ENCODE measurements at regions not wholly inside any gene's neighbourhood (a gene's known extent, or its start where the extent isn't known, plus 50 kb on each side); places are given as distances from the start of the nearest gene placed in this dataset.

- no peak for TF ChIP-seq POLR2AphosphoS5 (IDR thresholded peaks at IDR 0.05; ENCODE audit: low read depth, low read length)
- TF ChIP-seq SIN3A (IDR thresholded peaks at IDR 0.05; ENCODE audit: borderline replicate concordance, insufficient read depth, low read length): no peak
- TF ChIP-seq FOXP2 (optimal IDR thresholded peaks at IDR 0.05; ENCODE audit: borderline replicate concordance, extremely low read depth, extremely low read length, insufficient read depth): no peak
- TF ChIP-seq REST (IDR thresholded peaks at IDR 0.05; ENCODE audit: insufficient read depth in 1 of 2, low read depth in 2 of 2, low read length in 2 of 2): no peak
- TF ChIP-seq TAF1 (IDR thresholded peaks at IDR 0.05; ENCODE audit: borderline replicate concordance, insufficient read depth, low read length): no peak
These were observed 365.3 kb downstream of the MTRR start for GRCh38 chr5:8234179-8234770.

- TF ChIP-seq FOXP2 (optimal IDR thresholded peaks at IDR 0.05; ENCODE audit: borderline replicate concordance, extremely low read depth, extremely low read length, insufficient read depth): no peak
- no peak for TF ChIP-seq SIN3A (IDR thresholded peaks at IDR 0.05; ENCODE audit: borderline replicate concordance, insufficient read depth, low read length)
- no peak for TF ChIP-seq TAF1 (IDR thresholded peaks at IDR 0.05; ENCODE audit: borderline replicate concordance, insufficient read depth, low read length)
- TF ChIP-seq REST (IDR thresholded peaks at IDR 0.05; ENCODE audit: insufficient read depth in 1 of 2, low read depth in 2 of 2, low read length in 2 of 2): no peak
- no peak for TF ChIP-seq POLR2AphosphoS5 (IDR thresholded peaks at IDR 0.05; ENCODE audit: low read depth, low read length)
These were observed 369.1 kb downstream of the MTRR start for GRCh38 chr5:8238080-8238479.

DNA sequence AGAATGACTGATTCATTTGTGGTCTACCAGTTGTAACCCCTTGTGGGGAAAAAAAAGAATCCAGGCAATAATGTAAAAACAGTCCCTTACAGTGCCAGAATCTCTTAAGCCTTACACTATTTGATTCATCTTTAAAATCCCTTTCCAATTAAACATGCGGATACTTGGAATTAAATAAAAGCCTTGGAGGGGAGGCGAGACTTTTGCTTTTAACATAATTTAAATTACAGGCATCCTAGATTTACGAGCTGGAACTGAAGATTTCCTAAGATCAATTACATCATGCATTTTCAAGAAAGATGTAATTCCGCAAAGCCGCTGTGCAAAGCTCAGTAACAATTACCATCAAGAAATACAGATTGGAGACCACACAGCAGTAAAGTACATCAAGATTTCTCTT is 370.2 kb downstream of the MTRR start:
- TF ChIP-seq POLR2AphosphoS5 (IDR thresholded peaks at IDR 0.05; ENCODE audit: low read depth, low read length) (no peak), FOXP2 (optimal IDR thresholded peaks at IDR 0.05; ENCODE audit: borderline replicate concordance, extremely low read depth, extremely low read length, insufficient read depth) (no peak), SIN3A (IDR thresholded peaks at IDR 0.05; ENCODE audit: borderline replicate concordance, insufficient read depth, low read length) (no peak), TAF1 (IDR thresholded peaks at IDR 0.05; ENCODE audit: borderline replicate concordance, insufficient read depth, low read length) (no peak), REST (IDR thresholded peaks at IDR 0.05; ENCODE audit: insufficient read depth in 1 of 2, low read depth in 2 of 2, low read length in 2 of 2) (no peak)

DNA sequence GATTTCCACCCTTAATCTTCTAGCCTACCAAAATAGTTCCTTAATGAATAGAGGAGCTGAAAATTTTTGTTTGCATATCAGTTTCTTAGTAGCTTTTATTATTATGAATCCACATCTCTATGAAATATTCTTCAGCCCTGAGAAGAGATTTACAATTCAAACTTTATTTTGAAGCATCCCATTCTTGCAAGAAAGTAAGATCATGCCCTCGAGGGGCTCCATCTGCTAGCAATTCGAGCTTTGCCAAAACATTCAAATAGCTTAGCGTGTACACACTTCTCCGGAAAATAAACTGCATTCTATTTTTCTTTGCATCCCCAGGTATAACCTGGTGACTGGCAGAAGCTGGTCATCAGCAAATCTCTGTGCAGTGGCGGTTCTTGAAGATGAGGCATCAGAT is 370.7 kb downstream of the MTRR start:
- TF ChIP-seq TAF1 (IDR thresholded peaks at IDR 0.05; ENCODE audit: borderline replicate concordance, insufficient read depth, low read length) (no peak), FOXP2 (optimal IDR thresholded peaks at IDR 0.05; ENCODE audit: borderline replicate concordance, extremely low read depth, extremely low read length, insufficient read depth) (no peak), REST (IDR thresholded peaks at IDR 0.05; ENCODE audit: insufficient read depth in 1 of 2, low read depth in 2 of 2, low read length in 2 of 2) (no peak), POLR2AphosphoS5 (IDR thresholded peaks at IDR 0.05; ENCODE audit: low read depth, low read length) (no peak), SIN3A (IDR thresholded peaks at IDR 0.05; ENCODE audit: borderline replicate concordance, insufficient read depth, low read length) (no peak)

Measured in PFSK-1 (cell line).